Posterior vena cava (tissue), 2 donors: ENCODE measurements at regions not wholly inside any gene's neighbourhood (a gene's known extent, or its start where the extent isn't known, plus 50 kb on each side); places are given as distances from the start of the nearest gene placed in this dataset.
"Not testable (repeated sequence)": the region's sequence is repeated elsewhere in the genome, so short reads cannot be mapped to it uniquely, and the experiment has no call there.

Source experiments
- DNase-seq: peaks from one replicate; pipeline ENCODE4 v3.0.0-alpha.2; 2020; ENCODE audit warnings: low spot score
- intact Hi-C, 2 donors: fragments of 100-400 bp; cut with DNase I; formaldehyde crosslinking; loops; one replicate each; pipeline versions ENCODE4 v1.14.1 to v1.14.2; 2022 to 2023
- donor health status: DM: yes; HTN: yes; CAD: no.
- donor health status: DM: yes; HTN: yes; CAD: no.

- intact Hi-C loops = loop anchor here in 1 of 2 donors (2.0 kb wide), 1 partner anchor 15 kb away; no protein-coding TSS in a partner anchor
- no peak for DNase-seq
Observed at GRCh38 chr10:22831586-22831985, 96.3 kb upstream of the ARMC3 start.

- DNase-seq, intact Hi-C loops: not testable (repeated sequence)
Observed at GRCh38 chr10:22828712-22829111, 99.1 kb upstream of the ARMC3 start.

- DNase-seq = no peak
- intact Hi-C loops = no loop called here
Observed at GRCh38 chr10:22825841-22826240, 102.0 kb upstream of the ARMC3 start.

GRCh38 chr10:22824984-22825383 is 102.9 kb upstream of the ARMC3 start:
- intact Hi-C loops = no loop called here
- no peak for DNase-seq

GRCh38 chr10:22824520-22824919 is 103.3 kb upstream of the ARMC3 start:
- intact Hi-C loops = no loop called here
- DNase-seq = no peak

- intact Hi-C loops = no loop called here
- no peak for DNase-seq
Observed at GRCh38 chr10:22823109-22823508, 104.7 kb upstream of the ARMC3 start.

- intact Hi-C loops, DNase-seq: not testable (repeated sequence)
Observed at GRCh38 chr10:22821921-22822320, 105.9 kb upstream of the ARMC3 start.

GRCh38 chr10:22821501-22821900 is 106.4 kb upstream of the ARMC3 start:
- DNase-seq = no peak
- intact Hi-C loops = no loop called here

- no peak for DNase-seq
- intact Hi-C loops = no loop called here
Observed at GRCh38 chr10:22816298-22816653, 101.9 kb upstream of the PIP4K2A start.

- DNase-seq = no peak
- intact Hi-C loops = loop anchor here in 1 of 2 donors (5.0 kb wide), 1 partner anchor 1706 kb away; no protein-coding TSS in a partner anchor
Observed at GRCh38 chr10:22810643-22811465, 96.5 kb upstream of the PIP4K2A start.

- intact Hi-C loops = no loop called here
- no peak for DNase-seq
Observed at GRCh38 chr10:22807238-22807637, 92.9 kb upstream of the PIP4K2A start.

GRCh38 chr10:22805304-22805703 is 90.9 kb upstream of the PIP4K2A start:
- intact Hi-C loops = no loop called here
- DNase-seq = no peak

- intact Hi-C loops = no loop called here
- no peak for DNase-seq
Observed at GRCh38 chr10:22803261-22803885, 89.0 kb upstream of the PIP4K2A start.

GRCh38 chr10:22801785-22802184 is 87.4 kb upstream of the PIP4K2A start:
- intact Hi-C loops = no loop called here
- DNase-seq = no peak

GRCh38 chr10:22797796-22798195 is 83.4 kb upstream of the PIP4K2A start:
- DNase-seq = not testable (repeated sequence)
- intact Hi-C loops = loop anchor here in 1 of 2 donors (1.0 kb wide), 1 partner anchor 15 kb away; no protein-coding TSS in a partner anchor

GRCh38 chr10:22795546-22795945 is 81.2 kb upstream of the PIP4K2A start:
- intact Hi-C loops = no loop called here
- DNase-seq = no peak

- intact Hi-C loops = no loop called here
- no peak for DNase-seq
Observed at GRCh38 chr10:22792161-22792560, 77.8 kb upstream of the PIP4K2A start.

GRCh38 chr10:22791665-22792064 is 77.3 kb upstream of the PIP4K2A start:
- DNase-seq = no peak
- intact Hi-C loops = no loop called here

- DNase-seq = no peak
- intact Hi-C loops = no loop called here
Observed at GRCh38 chr10:22784668-22785067, 70.3 kb upstream of the PIP4K2A start.

GRCh38 chr10:22783807-22784206 is 69.4 kb upstream of the PIP4K2A start:
- no peak for DNase-seq
- intact Hi-C loops = no loop called here

- no peak for DNase-seq
- intact Hi-C loops = no loop called here
Observed at GRCh38 chr10:22780474-22780885, 66.1 kb upstream of the PIP4K2A start.
